T-helper 2 cell treated with Interferon-gamma antibody and Interleukin-4, amounts not matched to agents 5 μg/mL and 100 μg/mL, for 36 hours (primary cell): ENCODE measurements at regions not wholly inside any gene's neighbourhood (a gene's known extent, or its start where the extent isn't known, plus 50 kb on each side); places are given as distances from the start of the nearest gene placed in this dataset.
"Not testable (repeated sequence)": the region's sequence is repeated elsewhere in the genome, so short reads cannot be mapped to it uniquely, and the experiment has no call there.

ENCODE experiments used
- DNase-seq: peaks from one replicate; pipeline ENCODE4 v3.0.0; 2021; ENCODE audit warnings: low spot score
- H3K27ac Mint-ChIP-seq: one replicate; pipeline ENCODE4 v1.8.0; 2021; ENCODE audit warnings: mild to moderate bottlenecking, mixed read lengths
- H3K27me3 Mint-ChIP-seq: one replicate; pipeline ENCODE4 v1.8.0; 2021; ENCODE audit warnings: low read depth, mixed read lengths
- H3K36me3 Mint-ChIP-seq: one replicate; pipeline ENCODE4 v1.8.0; 2021; ENCODE audit warnings: low read depth, mixed read lengths
- H3K4me1 Mint-ChIP-seq: one replicate; pipeline ENCODE4 v1.8.0; 2021; ENCODE audit warnings: low read depth, mixed read lengths
- H3K4me3 Mint-ChIP-seq: one replicate; pipeline ENCODE4 v1.8.0; 2022; ENCODE audit warnings: mild to moderate bottlenecking, moderate library complexity, mixed read lengths
- H3K9me3 Mint-ChIP-seq: one replicate; pipeline ENCODE4 v1.8.0; 2021; ENCODE audit warnings: mixed read lengths

- H3K9me3 Mint-ChIP-seq = no peaks in the 10 kb centered on the region
- no peaks in the 10 kb centered on the region for H3K36me3 Mint-ChIP-seq
- H3K27me3 Mint-ChIP-seq = peaks cover 7% of the 10 kb centered on the region
- H3K27ac Mint-ChIP-seq = peak overlapping the region; percentile 80
- DNase-seq = no peak
- H3K4me3 Mint-ChIP-seq = peak overlapping the region; percentile 82
- H3K4me1 Mint-ChIP-seq = peaks cover 27% of the 10 kb centered on the region
Measured at GRCh38 chr6:100229512-100229911, 235.2 kb downstream of the SIM1 start.

DNA sequence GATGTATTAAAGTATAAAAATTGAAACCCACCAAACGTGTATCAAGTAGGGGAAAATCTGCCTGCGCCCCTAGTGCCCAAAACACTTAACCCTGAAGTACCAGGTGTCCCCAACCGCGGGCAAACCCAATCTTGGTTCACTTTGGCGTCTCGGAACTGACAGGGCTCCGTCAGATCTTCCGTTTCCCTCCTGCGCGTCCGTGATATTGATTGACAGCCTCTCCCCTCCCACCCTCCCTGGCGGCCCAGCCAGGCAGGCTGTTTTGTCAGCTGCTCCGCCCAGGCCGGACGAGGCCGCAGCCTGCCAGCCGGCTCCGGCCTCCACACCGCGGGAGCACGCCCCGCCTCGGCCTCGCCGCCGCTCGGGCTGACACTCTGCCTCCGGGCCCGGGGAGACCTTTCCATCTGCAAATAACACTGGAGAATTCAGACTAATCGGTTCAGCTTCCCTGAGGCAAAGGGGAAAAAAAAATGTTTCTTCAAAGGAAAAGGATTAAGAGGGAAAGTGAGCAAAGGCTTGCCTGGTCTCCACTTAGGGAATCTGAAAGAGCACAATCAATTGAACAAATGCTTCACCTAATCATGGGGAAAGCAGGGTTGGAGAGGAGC lies 234.9 kb upstream of the MCHR2 start:
- DNase-seq = peak; percentile 76
- Mint-ChIP-seq H3K36me3 (no peaks in the 10 kb centered on the region), H3K27ac (peak overlapping the region; percentile 90), H3K9me3 (no peaks in the 10 kb centered on the region), H3K4me3 (peak overlapping the region; percentile 85), H3K27me3 (peaks cover 7% of the 10 kb centered on the region), H3K4me1 (peaks cover 27% of the 10 kb centered on the region)

GRCh38 chr6:100228437-100228833 lies 234.4 kb upstream of the MCHR2 start:
- H3K4me1 Mint-ChIP-seq = peaks cover 27% of the 10 kb centered on the region
- peak overlapping the region; percentile 90 for H3K27ac Mint-ChIP-seq
- H3K9me3 Mint-ChIP-seq = no peaks in the 10 kb centered on the region
- peak overlapping the region; percentile 85 for H3K4me3 Mint-ChIP-seq
- H3K36me3 Mint-ChIP-seq = no peaks in the 10 kb centered on the region
- DNase-seq = no peak
- peaks cover 7% of the 10 kb centered on the region for H3K27me3 Mint-ChIP-seq

GRCh38 chr6:100226811-100227210 lies 232.8 kb upstream of the MCHR2 start:
- DNase-seq = no peak
- H3K36me3 Mint-ChIP-seq = no peaks in the 10 kb centered on the region
- no peak overlapping the region for H3K4me3 Mint-ChIP-seq
- H3K27me3 Mint-ChIP-seq = peaks cover 7% of the 10 kb centered on the region
- no peak overlapping the region for H3K27ac Mint-ChIP-seq
- peaks cover 8% of the 10 kb centered on the region for H3K9me3 Mint-ChIP-seq
- H3K4me1 Mint-ChIP-seq = peaks cover 27% of the 10 kb centered on the region

DNA sequence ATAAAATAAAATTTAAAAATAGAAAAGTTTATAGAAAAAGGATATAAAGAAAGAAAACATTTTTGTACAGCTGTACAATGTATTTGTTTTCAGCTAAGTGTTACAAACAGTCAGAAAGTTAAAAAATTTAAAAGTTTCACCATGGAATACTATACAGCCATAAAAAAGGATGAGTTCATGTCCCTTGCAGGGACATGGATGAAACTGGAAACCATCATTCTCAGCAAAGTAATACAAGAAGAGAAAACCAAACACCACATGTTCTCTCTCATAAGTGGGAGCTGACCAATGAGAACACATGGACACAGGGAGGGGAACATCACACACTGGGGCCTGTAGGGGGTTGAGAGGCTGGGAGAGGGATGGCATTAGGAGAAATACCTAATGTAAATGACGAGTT lies 229.9 kb upstream of the MCHR2 start:
- H3K36me3 Mint-ChIP-seq, H3K9me3 Mint-ChIP-seq, H3K4me3 Mint-ChIP-seq, DNase-seq, H3K4me1 Mint-ChIP-seq, H3K27ac Mint-ChIP-seq: not testable (repeated sequence)
- peaks cover 14% of the 10 kb centered on the region for H3K27me3 Mint-ChIP-seq

DNA sequence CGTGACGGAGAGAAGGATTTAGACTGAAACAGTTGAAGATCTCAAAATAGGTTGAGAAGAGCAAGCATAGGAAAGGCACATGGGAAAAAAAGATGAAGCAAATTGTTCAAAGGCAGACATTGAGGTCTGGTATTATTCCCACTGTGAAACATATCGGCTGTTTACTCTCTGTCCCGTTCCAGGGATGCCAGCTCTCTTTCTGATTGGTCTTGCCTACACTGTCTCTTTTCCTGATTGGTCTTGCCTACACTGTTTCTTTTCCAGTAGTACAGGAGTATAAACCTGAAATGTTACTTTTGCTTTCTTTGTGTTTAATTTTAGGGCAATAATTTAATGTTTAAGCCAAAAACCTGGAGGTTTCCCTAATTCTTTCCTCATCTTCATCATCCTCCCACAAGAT lies 226.5 kb upstream of the MCHR2 start:
- no peak for DNase-seq
- Mint-ChIP-seq H3K4me3 (no peak overlapping the region), H3K27me3 (peaks cover 15% of the 10 kb centered on the region), H3K36me3 (no peaks in the 10 kb centered on the region), H3K4me1 (no peaks in the 10 kb centered on the region), H3K9me3 (peaks cover 8% of the 10 kb centered on the region), H3K27ac (no peak overlapping the region)

DNA sequence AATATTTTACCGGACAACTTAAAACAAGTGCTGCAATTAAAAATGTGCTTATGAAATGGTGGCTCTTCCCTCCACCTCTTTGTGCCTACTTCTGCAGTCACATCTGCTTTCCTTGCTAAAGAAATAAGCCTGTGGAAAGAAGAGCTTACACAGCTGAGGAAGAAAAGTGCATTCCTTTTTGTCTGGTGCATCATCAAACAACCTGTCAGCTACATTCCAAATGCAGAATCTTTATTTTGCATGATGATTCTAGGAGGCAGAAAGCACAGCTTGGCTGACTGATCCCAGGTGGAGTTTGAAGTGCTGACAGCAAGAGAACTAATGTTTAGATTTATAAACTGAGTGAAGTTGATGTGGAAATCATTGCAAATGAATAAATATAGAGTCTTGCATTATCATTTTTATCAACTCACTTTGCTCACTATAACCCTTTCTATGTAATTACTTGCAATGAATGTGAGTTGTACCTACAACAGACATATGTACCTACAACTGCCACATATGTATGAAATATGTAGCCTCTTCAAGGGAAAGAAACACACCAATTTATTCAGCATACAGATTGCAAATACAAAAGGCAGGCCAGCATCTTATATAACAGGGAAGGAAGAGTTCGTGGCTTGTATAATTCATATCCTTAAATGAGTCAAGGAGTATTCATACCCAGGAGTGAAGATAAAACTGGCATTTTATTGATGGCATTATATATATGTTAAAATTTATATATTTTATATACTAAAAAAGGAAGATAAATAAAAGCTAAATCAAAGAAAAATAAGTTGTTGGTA lies 223.4 kb upstream of the MCHR2 start:
- peaks cover 15% of the 10 kb centered on the region for H3K27me3 Mint-ChIP-seq
- H3K4me1 Mint-ChIP-seq = no peaks in the 10 kb centered on the region
- DNase-seq = no peak
- peaks cover 3% of the 10 kb centered on the region for H3K9me3 Mint-ChIP-seq
- H3K27ac Mint-ChIP-seq = no peak overlapping the region
- no peaks in the 10 kb centered on the region for H3K36me3 Mint-ChIP-seq
- H3K4me3 Mint-ChIP-seq = no peak overlapping the region

GRCh38 chr6:100216760-100217159 lies 222.7 kb upstream of the MCHR2 start:
- DNase-seq = no peak
- Mint-ChIP-seq H3K4me3 (no peak overlapping the region), H3K36me3 (no peaks in the 10 kb centered on the region), H3K27ac (no peak overlapping the region), H3K27me3 (peaks cover 15% of the 10 kb centered on the region), H3K4me1 (no peaks in the 10 kb centered on the region), H3K9me3 (no peaks in the 10 kb centered on the region)

- no peak for DNase-seq
- H3K36me3 Mint-ChIP-seq = no peaks in the 10 kb centered on the region
- H3K27me3 Mint-ChIP-seq = peaks cover 6% of the 10 kb centered on the region
- no peaks in the 10 kb centered on the region for H3K4me1 Mint-ChIP-seq
- no peaks in the 10 kb centered on the region for H3K9me3 Mint-ChIP-seq
- no peak overlapping the region for H3K4me3 Mint-ChIP-seq
- H3K27ac Mint-ChIP-seq = no peak overlapping the region
Measured at GRCh38 chr6:100212131-100212530, 218.1 kb upstream of the MCHR2 start.

GRCh38 chr6:100210137-100211117 lies 216.4 kb upstream of the MCHR2 start:
- no peaks in the 10 kb centered on the region for H3K4me1 Mint-ChIP-seq
- H3K36me3 Mint-ChIP-seq = no peaks in the 10 kb centered on the region
- H3K27ac Mint-ChIP-seq = no peak overlapping the region
- no peak overlapping the region for H3K4me3 Mint-ChIP-seq
- no peak for DNase-seq
- peaks cover 9% of the 10 kb centered on the region for H3K27me3 Mint-ChIP-seq
- no peaks in the 10 kb centered on the region for H3K9me3 Mint-ChIP-seq

DNA sequence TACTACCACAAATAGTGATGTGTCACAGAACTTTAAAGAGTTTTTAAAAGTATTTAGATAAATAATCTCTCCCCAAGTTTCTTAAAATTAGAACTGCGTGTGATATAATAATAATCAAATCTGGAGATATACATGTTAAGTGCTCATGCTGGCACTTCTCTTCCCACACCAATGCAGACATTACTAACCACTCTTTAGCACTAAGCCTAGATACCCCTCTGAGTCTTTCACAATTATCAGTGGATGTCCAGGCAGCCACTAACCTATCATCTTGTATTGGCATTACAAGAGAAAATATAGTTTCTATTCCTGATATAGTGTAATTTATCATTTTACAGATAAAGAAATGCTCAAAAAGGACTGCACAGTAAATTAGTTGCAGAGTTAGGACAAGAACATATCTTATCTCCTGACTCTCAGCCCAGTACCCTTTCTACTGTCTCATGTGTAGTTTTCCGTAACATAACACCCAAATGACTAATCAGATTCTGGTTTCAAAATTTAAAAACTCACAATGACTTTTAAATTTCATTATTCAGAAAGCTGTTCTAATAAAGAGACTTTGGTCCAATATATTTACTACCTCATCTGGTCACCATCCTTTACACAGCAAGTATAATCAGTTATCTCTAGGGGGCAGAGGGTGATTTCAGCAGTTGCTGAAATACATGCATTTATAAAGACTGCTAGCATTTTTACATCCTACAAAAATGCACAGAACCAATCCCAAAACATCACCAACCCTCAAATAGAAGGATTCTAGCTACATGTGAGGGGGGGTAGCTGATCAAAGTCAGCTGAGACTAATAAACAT lies 215.5 kb upstream of the MCHR2 start:
- Mint-ChIP-seq H3K4me1 (no peaks in the 10 kb centered on the region), H3K4me3 (no peak overlapping the region), H3K9me3 (no peaks in the 10 kb centered on the region), H3K27me3 (peaks cover 9% of the 10 kb centered on the region), H3K27ac (no peak overlapping the region), H3K36me3 (no peaks in the 10 kb centered on the region)
- no peak for DNase-seq

- Mint-ChIP-seq H3K4me1 (no peaks in the 10 kb centered on the region), H3K27me3 (peaks cover 6% of the 10 kb centered on the region), H3K4me3 (no peak overlapping the region), H3K27ac (no peak overlapping the region), H3K9me3 (peaks cover 7% of the 10 kb centered on the region), H3K36me3 (no peaks in the 10 kb centered on the region)
- DNase-seq = no peak
Measured at GRCh38 chr6:100203400-100203799, 209.4 kb upstream of the MCHR2 start.

DNA sequence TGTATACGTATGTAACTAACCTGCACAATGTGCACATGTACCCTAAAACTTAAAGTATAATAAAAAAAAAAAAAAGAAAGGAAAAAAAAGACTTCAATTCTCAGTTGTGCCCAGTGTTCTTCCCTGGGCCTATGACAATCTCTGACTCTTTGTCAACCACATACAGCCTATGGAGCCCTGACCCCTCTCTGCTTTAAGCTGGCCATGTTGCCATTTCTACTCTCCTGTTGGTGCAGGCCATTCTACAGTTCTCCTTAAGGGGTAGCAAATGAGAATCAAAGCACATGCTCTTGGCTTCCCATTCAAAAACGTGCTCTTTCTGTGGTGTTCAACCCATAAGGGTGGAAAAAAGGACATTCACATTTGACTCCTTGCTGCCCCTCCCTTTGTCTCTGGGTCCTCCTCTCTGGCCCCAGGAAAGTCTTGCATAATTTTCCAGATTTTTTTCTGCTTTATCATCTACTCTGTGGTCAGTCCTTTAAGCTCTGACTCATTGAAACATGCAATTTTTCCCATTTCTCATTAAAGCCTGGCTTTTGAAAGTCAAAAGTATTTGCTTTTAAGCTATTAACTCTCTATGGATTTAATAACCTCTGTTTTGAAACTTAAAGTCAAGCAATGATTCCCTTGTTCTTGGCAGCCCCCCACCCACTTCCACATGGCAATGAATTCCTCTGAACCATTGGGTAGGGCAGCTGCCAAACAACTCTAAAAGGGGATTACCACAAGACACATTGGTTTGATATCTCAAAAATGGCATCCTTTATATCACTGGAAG lies 208.6 kb upstream of the MCHR2 start:
- DNase-seq = no peak
- Mint-ChIP-seq H3K27ac (no peak overlapping the region), H3K27me3 (peaks cover 6% of the 10 kb centered on the region), H3K4me3 (no peak overlapping the region), H3K36me3 (no peaks in the 10 kb centered on the region), H3K9me3 (peaks cover 7% of the 10 kb centered on the region), H3K4me1 (no peaks in the 10 kb centered on the region)
